Activated naive CD4-positive, alpha-beta T cell treated with anti-CD3 and anti-CD28 coated beads for 36 hours (primary cell): ENCODE measurements at regions not wholly inside any gene's neighbourhood (a gene's known extent, or its start where the extent isn't known, plus 50 kb on each side); places are given as distances from the start of the nearest gene placed in this dataset.

Experiments used
- CTCF ChIA-PET: fragments of 350-600 bp; sonication (Branson Sonifier 250); formaldehyde crosslinking; loops from one replicate; lab custom pipeline; 2021; ENCODE audit warnings: antibody characterized with exemption; lab: Charles Lee
- DNase-seq: peaks from one replicate; pipeline ENCODE4 v3.0.0-alpha.2; 2020
- H3K27ac Mint-ChIP-seq: one replicate; pipeline ENCODE4 v1.8.0; 2021; ENCODE audit warnings: mild to moderate bottlenecking, mixed read lengths
- H3K27me3 Mint-ChIP-seq: one replicate; pipeline ENCODE4 v1.8.0; 2021; ENCODE audit warnings: low read depth, mixed read lengths
- H3K36me3 Mint-ChIP-seq: one replicate; pipeline ENCODE4 v1.8.0; 2021; ENCODE audit warnings: low read depth, mixed read lengths
- H3K4me1 Mint-ChIP-seq: one replicate; pipeline ENCODE4 v1.8.0; 2021; ENCODE audit warnings: low read depth, mixed read lengths
- H3K4me3 Mint-ChIP-seq: one replicate; pipeline ENCODE4 v1.8.0; 2021; ENCODE audit warnings: mild to moderate bottlenecking, moderate library complexity, mixed read lengths
- H3K9me3 Mint-ChIP-seq: one replicate; pipeline ENCODE4 v1.8.0; 2021; ENCODE audit warnings: mixed read lengths
- intact Hi-C: fragments of 100-400 bp; cut with micrococcal nuclease; formaldehyde crosslinking; loops from one replicate; pipeline ENCODE4 v1.15.1; 2023

DNA sequence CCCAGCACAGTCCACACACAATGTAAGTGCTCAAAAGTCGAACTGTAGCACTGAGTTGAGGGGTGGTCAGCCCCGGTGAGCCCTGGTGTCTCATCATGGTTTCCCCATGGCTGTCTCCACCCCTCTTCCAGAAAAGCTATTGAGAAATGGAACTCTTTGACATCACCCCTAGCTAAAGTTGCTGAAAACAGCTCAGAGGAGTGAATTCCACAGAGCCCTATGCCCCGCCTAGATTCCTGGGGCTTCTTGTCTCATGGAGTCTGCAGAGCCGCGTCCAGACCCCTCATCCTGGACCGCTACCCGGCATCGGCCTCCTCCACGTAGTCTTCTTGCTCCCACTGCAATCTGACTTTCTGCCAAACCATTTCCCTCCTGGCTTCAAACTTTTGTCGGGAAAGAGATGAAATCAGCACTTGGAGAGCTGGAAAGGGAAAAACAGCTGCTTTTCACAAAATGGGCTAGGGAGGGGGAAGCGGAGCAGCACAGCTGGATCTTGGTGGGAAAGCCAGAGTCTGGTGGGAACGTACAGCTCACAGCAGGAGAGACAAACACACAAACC is 132.2 kb downstream of the SNX5 start:
- Mint-ChIP-seq H3K9me3 (no peaks in the 10 kb centered on the region), H3K27me3 (no peaks in the 10 kb centered on the region), H3K4me1 (no peaks in the 10 kb centered on the region), H3K4me3 (no peak overlapping the region), H3K27ac (no peak overlapping the region), H3K36me3 (no peaks in the 10 kb centered on the region)
- CTCF ChIA-PET, result no interaction called here
- DNase-seq, result no peak
- intact Hi-C loops, result no loop called here

DNA sequence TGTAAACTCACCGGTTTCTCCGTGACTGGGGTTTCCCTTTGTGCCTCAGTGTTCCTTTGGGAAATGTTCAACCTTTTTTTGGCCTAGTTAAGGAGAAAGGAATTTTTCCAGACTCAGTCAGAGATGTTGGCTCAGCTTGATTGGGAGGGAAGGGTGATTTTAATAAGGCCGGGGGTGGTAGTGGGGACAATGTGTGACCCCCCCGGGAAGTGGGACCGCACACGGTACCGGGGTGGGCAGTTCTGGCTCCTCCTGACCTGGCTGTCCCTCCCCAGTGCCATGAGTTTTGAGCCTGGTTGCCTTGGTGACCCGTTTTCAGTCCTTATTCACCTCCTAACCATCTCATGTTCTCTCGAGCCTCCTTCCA is 132.7 kb downstream of the SNX5 start:
- intact Hi-C loops, result no loop called here
- no peaks in the 10 kb centered on the region for H3K36me3 Mint-ChIP-seq
- H3K9me3 Mint-ChIP-seq, result no peaks in the 10 kb centered on the region
- H3K27ac Mint-ChIP-seq, result no peak overlapping the region
- CTCF ChIA-PET, result interaction anchor here (0.6 kb wide), 1 partner anchor 509 kb away, joined by 3 read pairs; no protein-coding TSS in a partner anchor
- no peak for DNase-seq
- H3K27me3 Mint-ChIP-seq, result no peaks in the 10 kb centered on the region
- no peaks in the 10 kb centered on the region for H3K4me1 Mint-ChIP-seq
- no peak overlapping the region for H3K4me3 Mint-ChIP-seq

- DNase-seq, result no peak
- Mint-ChIP-seq H3K4me1 (no peaks in the 10 kb centered on the region), H3K27me3 (no peaks in the 10 kb centered on the region), H3K36me3 (no peaks in the 10 kb centered on the region), H3K9me3 (no peaks in the 10 kb centered on the region), H3K27ac (no peak overlapping the region), H3K4me3 (no peak overlapping the region)
- CTCF ChIA-PET, result interaction anchor here (0.6 kb wide), 1 partner anchor 509 kb away, joined by 3 read pairs; no protein-coding TSS in a partner anchor
- intact Hi-C loops, result no loop called here
Observed at GRCh38 chr20:17835240-17835933, 133.2 kb downstream of the SNX5 start.

- intact Hi-C loops, result no loop called here
- Mint-ChIP-seq H3K36me3 (no peaks in the 10 kb centered on the region), H3K4me3 (no peak overlapping the region), H3K9me3 (no peaks in the 10 kb centered on the region), H3K27me3 (no peaks in the 10 kb centered on the region), H3K27ac (no peak overlapping the region), H3K4me1 (no peaks in the 10 kb centered on the region)
- CTCF ChIA-PET, result no interaction called here
- DNase-seq, result no peak
Observed at GRCh38 chr20:17834804-17835203, 133.8 kb downstream of the SNX5 start.

DNA sequence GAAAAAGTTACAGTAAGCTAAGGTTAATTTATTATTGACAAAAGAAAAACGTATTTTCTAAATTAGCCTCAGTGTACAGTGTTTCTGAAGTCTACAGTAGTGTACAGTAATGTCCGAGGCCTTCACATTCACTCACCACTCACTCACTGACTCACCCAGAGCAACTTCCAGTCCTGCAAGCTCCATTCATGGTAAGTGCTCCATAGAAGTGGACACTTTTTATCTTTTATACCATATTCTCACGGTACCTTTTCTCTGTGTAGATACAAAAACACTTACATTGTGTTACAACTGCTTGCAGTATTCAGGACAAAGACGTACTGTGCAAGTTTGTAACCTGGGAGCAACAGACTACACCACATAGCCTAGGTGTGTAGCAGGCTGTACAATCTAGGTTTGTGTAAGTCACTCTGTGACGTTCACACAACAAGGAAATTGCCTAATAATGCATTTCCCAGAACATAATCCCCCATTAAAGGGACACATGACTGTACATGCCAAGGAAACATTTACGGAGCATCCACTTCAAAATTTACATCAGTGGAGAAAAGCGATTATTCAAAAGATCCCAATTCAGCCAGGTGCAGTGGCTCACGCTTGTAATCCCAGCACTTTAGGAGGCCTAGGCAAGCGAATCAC is 133.4 kb downstream of the BANF2 start:
- Mint-ChIP-seq H3K27ac (no peak overlapping the region), H3K4me3 (no peak overlapping the region), H3K27me3 (no peaks in the 10 kb centered on the region), H3K4me1 (no peaks in the 10 kb centered on the region), H3K36me3 (no peaks in the 10 kb centered on the region), H3K9me3 (no peaks in the 10 kb centered on the region)
- DNase-seq, result no peak
- intact Hi-C loops, result no loop called here
- CTCF ChIA-PET, result interaction anchor here (0.6 kb wide), 1 partner anchor 99 kb away, joined by 3 read pairs; no protein-coding TSS in a partner anchor

DNA sequence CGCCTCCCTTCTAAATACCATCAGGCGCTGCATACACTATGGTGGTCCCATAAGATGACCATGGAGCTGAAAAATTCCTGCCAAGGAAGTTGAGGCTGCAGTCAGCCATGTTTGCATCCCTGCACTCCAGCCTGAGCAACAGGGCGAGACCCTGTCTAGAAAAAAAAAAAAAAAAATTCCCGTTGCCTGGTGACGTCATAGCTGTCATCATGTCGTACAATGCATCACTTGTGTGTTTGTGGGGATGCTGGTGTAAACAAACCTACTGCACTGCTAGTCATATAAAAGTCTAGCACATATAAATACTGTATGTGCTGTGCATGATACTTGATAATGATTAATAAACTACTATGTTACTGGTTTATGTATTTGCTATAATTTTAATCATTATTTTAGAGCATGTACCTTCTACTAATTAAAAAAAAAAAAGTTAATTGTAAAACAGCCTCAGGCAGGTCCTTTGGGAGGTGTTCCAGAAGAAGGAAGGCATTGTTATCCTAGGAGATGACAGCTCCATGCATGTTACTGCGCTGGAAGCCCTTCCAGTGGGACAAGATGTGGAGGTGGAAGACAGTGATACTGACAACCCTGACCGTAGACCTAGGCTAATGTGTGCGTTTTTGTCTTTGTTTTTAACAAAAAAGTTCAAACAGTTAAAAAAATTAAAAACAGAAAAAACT is 132.6 kb downstream of the BANF2 start:
- Mint-ChIP-seq H3K4me3 (no peak overlapping the region), H3K9me3 (no peaks in the 10 kb centered on the region), H3K27me3 (no peaks in the 10 kb centered on the region), H3K4me1 (no peaks in the 10 kb centered on the region), H3K36me3 (no peaks in the 10 kb centered on the region), H3K27ac (no peak overlapping the region)
- CTCF ChIA-PET, result no interaction called here
- intact Hi-C loops, result no loop called here
- no peak for DNase-seq

DNA sequence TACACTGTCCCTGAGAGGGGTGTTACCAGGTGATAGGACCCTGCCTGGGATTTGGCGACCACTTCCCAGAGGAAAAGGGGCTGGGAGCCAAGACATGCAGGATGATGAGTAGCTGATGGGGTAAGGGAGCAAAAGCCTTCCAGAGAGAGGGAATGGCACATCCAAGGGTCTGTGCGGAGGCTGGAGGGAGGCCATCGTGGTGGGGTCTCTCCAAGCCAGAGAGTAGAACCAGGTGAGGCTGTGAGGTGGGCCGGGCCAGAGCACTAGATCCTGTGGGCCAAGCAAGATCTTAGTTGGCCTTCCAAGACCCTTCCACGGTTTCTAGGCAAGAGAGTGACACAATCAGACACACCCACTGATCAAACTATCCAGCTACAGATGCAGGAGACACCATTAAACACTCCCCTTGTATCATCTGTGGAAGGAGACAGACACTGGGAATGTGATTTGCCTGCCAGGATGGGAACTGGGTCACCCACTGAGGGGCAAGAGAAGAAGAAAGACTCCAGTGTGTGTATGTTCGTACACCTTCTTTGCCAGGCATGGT is 128.9 kb downstream of the BANF2 start:
- Mint-ChIP-seq H3K9me3 (no peaks in the 10 kb centered on the region), H3K27me3 (no peaks in the 10 kb centered on the region), H3K4me1 (peaks cover 8% of the 10 kb centered on the region), H3K27ac (no peak overlapping the region), H3K4me3 (no peak overlapping the region), H3K36me3 (no peaks in the 10 kb centered on the region)
- intact Hi-C loops, result no loop called here
- CTCF ChIA-PET, result interaction anchor here (1.1 kb wide), 1 partner anchor 19 kb away, joined by 3 read pairs; no protein-coding TSS in a partner anchor
- DNase-seq, result no peak

GRCh38 chr20:17827759-17828559 is 128.2 kb downstream of the BANF2 start:
- Mint-ChIP-seq H3K27ac (no peak overlapping the region), H3K36me3 (no peaks in the 10 kb centered on the region), H3K4me1 (peaks cover 8% of the 10 kb centered on the region), H3K27me3 (no peaks in the 10 kb centered on the region), H3K4me3 (no peak overlapping the region), H3K9me3 (no peaks in the 10 kb centered on the region)
- CTCF ChIA-PET, result interaction anchor here (1.1 kb wide), 1 partner anchor 20 kb away, joined by 3 read pairs; no protein-coding TSS in a partner anchor
- DNase-seq, result no peak
- intact Hi-C loops, result no loop called here

- Mint-ChIP-seq H3K4me3 (no peak overlapping the region), H3K27ac (no peak overlapping the region), H3K4me1 (peaks cover 8% of the 10 kb centered on the region), H3K27me3 (no peaks in the 10 kb centered on the region), H3K9me3 (no peaks in the 10 kb centered on the region), H3K36me3 (no peaks in the 10 kb centered on the region)
- intact Hi-C loops, result no loop called here
- CTCF ChIA-PET, result no interaction called here
- DNase-seq, result no peak
Observed at GRCh38 chr20:17827079-17827478, 127.3 kb downstream of the BANF2 start.

- no peak overlapping the region for H3K4me3 Mint-ChIP-seq
- no peaks in the 10 kb centered on the region for H3K36me3 Mint-ChIP-seq
- DNase-seq, result peak; percentile 19
- peaks cover 8% of the 10 kb centered on the region for H3K4me1 Mint-ChIP-seq
- H3K27me3 Mint-ChIP-seq, result no peaks in the 10 kb centered on the region
- CTCF ChIA-PET, result no interaction called here
- no peaks in the 10 kb centered on the region for H3K9me3 Mint-ChIP-seq
- intact Hi-C loops, result no loop called here
- H3K27ac Mint-ChIP-seq, result no peak overlapping the region
Observed at GRCh38 chr20:17825960-17826843, 126.4 kb downstream of the BANF2 start.
